ENCODE measurements at regions not wholly inside any gene's neighbourhood (a gene's known extent, or its start where the extent isn't known, plus 50 kb on each side); places are given as distances from the start of the nearest gene placed in this dataset.

- H3K79me2 ChIP-seq (ENCODE audit: insufficient read depth, low read length), result no peaks in the 10 kb centered on the region
- H3K9ac ChIP-seq (ENCODE audit: low read depth, low read length), result no peak overlapping the region
- TF ChIP-seq EZH2 (IDR thresholded peaks at IDR 0.05; ENCODE audit: borderline replicate concordance, low read depth, low read length, severe bottlenecking), result no peak
- TF ChIP-seq, protein P1, sequence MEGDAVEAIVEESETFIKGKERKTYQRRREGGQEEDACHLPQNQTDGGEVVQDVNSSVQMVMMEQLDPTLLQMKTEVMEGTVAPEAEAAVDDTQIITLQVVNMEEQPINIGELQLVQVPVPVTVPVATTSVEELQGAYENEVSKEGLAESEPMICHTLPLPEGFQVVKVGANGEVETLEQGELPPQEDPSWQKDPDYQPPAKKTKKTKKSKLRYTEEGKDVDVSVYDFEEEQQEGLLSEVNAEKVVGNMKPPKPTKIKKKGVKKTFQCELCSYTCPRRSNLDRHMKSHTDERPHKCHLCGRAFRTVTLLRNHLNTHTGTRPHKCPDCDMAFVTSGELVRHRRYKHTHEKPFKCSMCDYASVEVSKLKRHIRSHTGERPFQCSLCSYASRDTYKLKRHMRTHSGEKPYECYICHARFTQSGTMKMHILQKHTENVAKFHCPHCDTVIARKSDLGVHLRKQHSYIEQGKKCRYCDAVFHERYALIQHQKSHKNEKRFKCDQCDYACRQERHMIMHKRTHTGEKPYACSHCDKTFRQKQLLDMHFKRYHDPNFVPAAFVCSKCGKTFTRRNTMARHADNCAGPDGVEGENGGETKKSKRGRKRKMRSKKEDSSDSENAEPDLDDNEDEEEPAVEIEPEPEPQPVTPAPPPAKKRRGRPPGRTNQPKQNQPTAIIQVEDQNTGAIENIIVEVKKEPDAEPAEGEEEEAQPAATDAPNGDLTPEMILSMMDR (IDR thresholded peaks at IDR 0.05; ENCODE audit: borderline replicate concordance, extremely low read depth, low read length, poor library complexity, severe bottlenecking), result no peak
- no peak for DNase-seq
- no peak overlapping the region for H3K27ac ChIP-seq (ENCODE audit: low read length)
- H3K4me1 ChIP-seq (ENCODE audit: insufficient read depth, low read length), result peaks cover 31% of the 10 kb centered on the region
- no peaks in the 10 kb centered on the region for H3K9me3 ChIP-seq (ENCODE audit: insufficient read depth, low read length, severe bottlenecking)
- H3K4me3 ChIP-seq (ENCODE audit: low read depth in 1 of 2, low read length in 2 of 2), result no peak overlapping the region
- no peaks in the 10 kb centered on the region for H3K36me3 ChIP-seq (ENCODE audit: insufficient read depth, low read length)
- H2AFZ ChIP-seq (ENCODE audit: low read depth, low read length), result no peak overlapping the region
- H3K4me2 ChIP-seq (ENCODE audit: insufficient read depth, low read length), result no peak overlapping the region
- peak; percentile 47; the same call in 2 of the 3 replicates for ATAC-seq (ENCODE audit: insufficient read depth, low read depth)
- no peaks in the 10 kb centered on the region for H4K20me1 ChIP-seq (ENCODE audit: insufficient read depth, low read length)
- H3K27me3 ChIP-seq (ENCODE audit: insufficient read depth, low read length, poor library complexity), result no peaks in the 10 kb centered on the region
Measured at GRCh38 chr14:53615252-53615651, 341.4 kb downstream of the BMP4 start.

- Histone ChIP-seq H3K4me1 (ENCODE audit: insufficient read depth, low read length) (peaks cover 30% of the 10 kb centered on the region), H3K9ac (ENCODE audit: low read depth, low read length) (no peak overlapping the region), H3K9me3 (ENCODE audit: insufficient read depth, low read length, severe bottlenecking) (no peaks in the 10 kb centered on the region), H2AFZ (ENCODE audit: low read depth, low read length) (no peak overlapping the region), H3K4me3 (ENCODE audit: low read depth in 1 of 2, low read length in 2 of 2) (no peak overlapping the region), H3K27ac (ENCODE audit: low read length) (no peak overlapping the region), H3K27me3 (ENCODE audit: insufficient read depth, low read length, poor library complexity) (no peaks in the 10 kb centered on the region), H3K79me2 (ENCODE audit: insufficient read depth, low read length) (no peaks in the 10 kb centered on the region), H3K4me2 (ENCODE audit: insufficient read depth, low read length) (no peak overlapping the region), H4K20me1 (ENCODE audit: insufficient read depth, low read length) (no peaks in the 10 kb centered on the region), H3K36me3 (ENCODE audit: insufficient read depth, low read length) (no peaks in the 10 kb centered on the region)
- TF ChIP-seq, protein P1 (IDR thresholded peaks at IDR 0.05; ENCODE audit: borderline replicate concordance, extremely low read depth, low read length, poor library complexity, severe bottlenecking), result no peak
- no peak for TF ChIP-seq EZH2 (IDR thresholded peaks at IDR 0.05; ENCODE audit: borderline replicate concordance, low read depth, low read length, severe bottlenecking)
- DNase-seq (no peak), ATAC-seq (ENCODE audit: insufficient read depth, low read depth) (no peak)
Measured at GRCh38 chr14:53613404-53614253, 343.0 kb downstream of the BMP4 start.

- Histone ChIP-seq H3K9me3 (ENCODE audit: insufficient read depth, low read length, severe bottlenecking) (no peaks in the 10 kb centered on the region), H3K4me2 (ENCODE audit: insufficient read depth, low read length) (no peak overlapping the region), H3K27me3 (ENCODE audit: insufficient read depth, low read length, poor library complexity) (no peaks in the 10 kb centered on the region), H3K79me2 (ENCODE audit: insufficient read depth, low read length) (no peaks in the 10 kb centered on the region), H3K27ac (ENCODE audit: low read length) (no peak overlapping the region), H3K36me3 (ENCODE audit: insufficient read depth, low read length) (no peaks in the 10 kb centered on the region), H4K20me1 (ENCODE audit: insufficient read depth, low read length) (no peaks in the 10 kb centered on the region), H2AFZ (ENCODE audit: low read depth, low read length) (no peak overlapping the region), H3K4me3 (ENCODE audit: low read depth in 1 of 2, low read length in 2 of 2) (no peak overlapping the region), H3K9ac (ENCODE audit: low read depth, low read length) (no peak overlapping the region), H3K4me1 (ENCODE audit: insufficient read depth, low read length) (peaks cover 9% of the 10 kb centered on the region; the same call in 1 of the 2 replicates)
- DNase-seq, result no peak
- TF ChIP-seq, protein P1 (IDR thresholded peaks at IDR 0.05; ENCODE audit: borderline replicate concordance, extremely low read depth, low read length, poor library complexity, severe bottlenecking), result no peak
- no peak for TF ChIP-seq EZH2 (IDR thresholded peaks at IDR 0.05; ENCODE audit: borderline replicate concordance, low read depth, low read length, severe bottlenecking)
- no peak for ATAC-seq (ENCODE audit: insufficient read depth, low read depth)
Measured at GRCh38 chr14:53610947-53611346, 345.7 kb downstream of the BMP4 start.

Data from DND-41 (cell line).